OCI-LY1 (cell line): ENCODE measurements at regions not wholly inside any gene's neighbourhood (a gene's known extent, or its start where the extent isn't known, plus 50 kb on each side); places are given as distances from the start of the nearest gene placed in this dataset.

Source experiments
- CTCF ChIP-seq: fragments of 200-600 bp; sonication (generic), shearing (Covaris generic); IDR thresholded peaks from 2 replicates; pipeline ENCODE4 v1.5.1; 2017; ENCODE audit warnings: mild to moderate bottlenecking, antibody characterized with exemption, low read length, moderate library complexity, mixed read lengths
- EZH2 ChIP-seq: fragments of 200-600 bp; sonication (generic), shearing (Covaris generic); IDR thresholded peaks from 2 replicates; pipeline ENCODE4 v1.8.0; 2017; ENCODE audit warnings: borderline replicate concordance, mixed run types, mild to moderate bottlenecking, antibody characterized with exemption, low read length, moderate library complexity, mixed read lengths

GRCh38 chr2:217634871-217635270 lies 367.9 kb downstream of the TNS1 start:
- TF ChIP-seq CTCF, result no peak
- no peak for TF ChIP-seq EZH2
